HCT116 (cell line): ENCODE measurements at regions not wholly inside any gene's neighbourhood (a gene's known extent, or its start where the extent isn't known, plus 50 kb on each side); places are given as distances from the start of the nearest gene placed in this dataset.

ENCODE experiments used
- ATAC-seq: fragments of 200-7000 bp; cut with Tn5 transposase; 2 replicates; pipeline ENCODE4 v1.9.1; 2020; ENCODE audit warnings: mild to moderate bottlenecking, moderate library complexity
- BruUV-seq: library from RNA; stranded (reverse); fragments of 400-500 nt; replicated peaks from 2 replicates; lab custom pipeline; 2021; lab: Mats Ljungman, UMichigan
- CTCF ChIA-PET: fragments of 300-600 bp; sonication (Branson Sonifier 250); formaldehyde crosslinking; loops from one replicate; lab custom pipeline; 2021; ENCODE audit warnings: antibody characterized with exemption; lab: Charles Lee
- POLR2A ChIA-PET: fragments of 300-600, 350-600 bp; sonication (Branson Sonifier 250); formaldehyde crosslinking; loops from one replicate; lab custom pipeline; 2021; ENCODE audit warnings: antibody characterized with exemption; lab: Charles Lee
- RAD21 ChIA-PET, 2 experiments: fragments of 300-600 bp; sonication (Branson Sonifier 250); formaldehyde crosslinking; loops; one replicate each; lab custom pipeline; 2023; ENCODE audit warnings: low total read pairs in 2 of 2; ENCODE audit not compliant: uncharacterized antibody in 2 of 2, unreplicated experiment in 2 of 2, low non-redundant PET in 1 of 2; lab: Charles Lee
- DNase-seq: peaks from one replicate; pipeline ENCODE4 v3.0.0-alpha.2; 2010; ENCODE audit warnings: low read depth, low spot score
- H2AFZ ChIP-seq: fragments of 200-600 bp; shearing (Covaris generic), sonication (generic); 2 replicates; pipeline ENCODE4 v1.6.1; 2017; ENCODE audit warnings: low read depth, mixed run types, mixed read lengths, antibody characterized with exemption, low read length; ENCODE audit not compliant: poor library complexity, severe bottlenecking
- H3K27ac ChIP-seq: 2 replicates; pipeline ENCODE4 v1.5.1; 2012; ENCODE audit warnings: low read depth, low read length
- H3K27me3 ChIP-seq: fragments of 200-600 bp; sonication (generic); 2 replicates; pipeline ENCODE4 v1.6.1; 2016; ENCODE audit warnings: mixed run types, low read length, mixed read lengths; ENCODE audit not compliant: insufficient read depth
- H3K36me3 ChIP-seq, 2 experiments: fragments of 200-500 bp in 1 of 2; fragments of 200-600 bp in 1 of 2; sonication (Bioruptor generic) in 1 of 2; sonication (generic) in 1 of 2; 2 replicates each; pipeline versions ENCODE4 v1.5.1 to v1.6.1; 2014 to 2016; ENCODE audit warnings: low read length in 2 of 2, inconsistent platforms in 1 of 2, mixed read lengths in 1 of 2, mixed run types in 1 of 2; ENCODE audit not compliant: insufficient read depth in 2 of 2, control insufficient read depth in 1 of 2
- H3K4me1 ChIP-seq, 2 experiments: fragments of 200-600 bp in 1 of 2; sonication (generic) in 1 of 2; 2 replicates each; pipeline versions ENCODE4 v1.5.1 to v1.6.1; 2012 to 2017; ENCODE audit warnings: low read length in 2 of 2, inconsistent platforms in 1 of 2, mild to moderate bottlenecking in 1 of 2, mixed read lengths in 1 of 2, mixed run types in 1 of 2, moderate library complexity in 1 of 2; ENCODE audit not compliant: insufficient read depth in 2 of 2, control insufficient read depth in 1 of 2
- H3K4me2 ChIP-seq: fragments of 200-600 bp; sonication (generic); 2 replicates; pipeline ENCODE4 v1.6.1; 2017; ENCODE audit warnings: mixed run types, low read length, mixed read lengths
- H3K4me3 ChIP-seq, 2 experiments: fragments of 200-600 bp in 1 of 2; sonication (generic) in 1 of 2; replicated peaks in 1 of 2; 2 replicates each; pipeline ENCODE4 v1.5.1; 2011 to 2016; ENCODE audit warnings: low read length in 2 of 2, control low read depth in 1 of 2, low read depth in 1 of 2, mild to moderate bottlenecking in 1 of 2, mixed read lengths in 1 of 2, mixed run types in 1 of 2
- H3K79me2 ChIP-seq: fragments of 200-600 bp; sonication (generic); 2 replicates; pipeline ENCODE4 v1.6.1; 2017; ENCODE audit warnings: mild to moderate bottlenecking, mixed run types, low read length, moderate library complexity, mixed read lengths; ENCODE audit not compliant: insufficient read depth
- H3K9ac ChIP-seq: fragments of 200-600 bp; sonication (generic); 2 replicates; pipeline ENCODE4 v1.6.1; 2016; ENCODE audit warnings: low read length, mixed read lengths
- H3K9me2 ChIP-seq: fragments of 200-600 bp; sonication (generic), shearing (Covaris generic); 2 replicates; pipeline ENCODE4 v1.6.1; 2017; ENCODE audit warnings: mixed run types, mild to moderate bottlenecking, moderate library complexity; ENCODE audit not compliant: insufficient read depth
- H3K9me3 ChIP-seq, 2 experiments: fragments of 200-500 bp in 1 of 2; fragments of 200-600 bp in 1 of 2; sonication (Bioruptor generic) in 1 of 2; sonication (generic) in 1 of 2; 2 replicates each; pipeline ENCODE4 v1.6.1; 2014 to 2017; ENCODE audit warnings: low read length in 2 of 2, mixed read lengths in 2 of 2, inconsistent platforms in 1 of 2, low read depth in 1 of 2, mild to moderate bottlenecking in 1 of 2, mixed run types in 1 of 2, moderate library complexity in 1 of 2; ENCODE audit not compliant: control insufficient read depth in 1 of 2, insufficient read depth in 1 of 2
- H4K20me1 ChIP-seq: fragments of 200-600 bp; sonication (generic), shearing (Covaris generic); 2 replicates; pipeline ENCODE4 v1.6.1; 2017; ENCODE audit warnings: mixed run types, mild to moderate bottlenecking, moderate library complexity; ENCODE audit not compliant: insufficient read depth
- CBX3 ChIP-seq: IDR thresholded peaks from 2 replicates; pipeline ENCODE4 v1.6.1; 2012; ENCODE audit warnings: low read depth
- EGR1 ChIP-seq: IDR thresholded peaks from 2 replicates; pipeline ENCODE4 v1.6.1; 2012; ENCODE audit warnings: low read depth
- EZH2 ChIP-seq: fragments of 200-600 bp; sonication (generic); IDR thresholded peaks from 2 replicates; pipeline ENCODE4 v1.6.1; 2017; ENCODE audit warnings: antibody characterized with exemption, mixed run types
- EZH2phosphoT487 ChIP-seq: fragments of 200-600 bp; IDR thresholded peaks from 2 replicates; pipeline ENCODE4 v1.6.1; 2018; ENCODE audit warnings: antibody characterized with exemption, borderline replicate concordance
- FOSL1 ChIP-seq: IDR thresholded peaks from 2 replicates; pipeline ENCODE4 v1.6.1; 2012; ENCODE audit warnings: low read depth
- JUND ChIP-seq: IDR thresholded peaks from 2 replicates; pipeline ENCODE4 v1.6.1; 2012
- POLR2A ChIP-seq: IDR thresholded peaks from 2 replicates; pipeline ENCODE4 v1.7.0; 2011; ENCODE audit warnings: borderline replicate concordance; ENCODE audit not compliant: insufficient read depth, insufficient read length; ENCODE audit errors: extremely low read depth
- POLR2AphosphoS5 ChIP-seq: IDR thresholded peaks from 2 replicates; pipeline ENCODE4 v1.6.1; 2011; ENCODE audit warnings: mild to moderate bottlenecking, low read depth, low read length, moderate library complexity
- RAD21 ChIP-seq: IDR thresholded peaks from 2 replicates; pipeline ENCODE4 v1.6.1; 2012; ENCODE audit warnings: low read depth, mild to moderate bottlenecking
- SIN3A ChIP-seq: IDR thresholded peaks from 2 replicates; pipeline ENCODE4 v1.6.1; 2012; ENCODE audit warnings: low read depth
- SRF ChIP-seq: IDR thresholded peaks from 2 replicates; pipeline ENCODE4 v1.6.1; 2012; ENCODE audit warnings: low read depth
- TCF7L2 ChIP-seq: IDR thresholded peaks from 2 replicates; pipeline ENCODE4 v1.7.0; 2011; ENCODE audit warnings: borderline replicate concordance, inconsistent platforms; ENCODE audit not compliant: insufficient read depth, insufficient read length; ENCODE audit errors: extremely low read depth
- YY1 ChIP-seq: IDR thresholded peaks from 2 replicates; pipeline ENCODE4 v1.6.1; 2011; ENCODE audit warnings: low read length, low read depth, moderate library complexity, mild to moderate bottlenecking; ENCODE audit not compliant: insufficient replicate concordance; ENCODE audit errors: extremely low read depth
- ZFX ChIP-seq: fragments of 450-650 bp; IDR thresholded peaks from 2 replicates; pipeline ENCODE4 v1.6.1; 2017
- ZNF274 ChIP-seq: fragments of 200-500 bp; sonication (Bioruptor generic); IDR thresholded peaks from 2 replicates; pipeline ENCODE4 v1.6.1; 2014; ENCODE audit warnings: mild to moderate bottlenecking, low read depth, low read length, inconsistent platforms
- intact Hi-C: fragments of 100-400 bp; cut with micrococcal nuclease; formaldehyde crosslinking; loops from 2 replicates; pipeline ENCODE4 v1.10.0; 2022
- TF ChIP-seq, protein P1 (sequence below): IDR thresholded peaks from 2 replicates; pipeline ENCODE4 v1.6.1; 2012; ENCODE audit warnings: low read depth
- TF ChIP-seq, protein P2 (sequence below): IDR thresholded peaks from 2 replicates; pipeline ENCODE4 v1.6.1; 2012
- TF ChIP-seq, protein P3 (sequence below): IDR thresholded peaks from 2 replicates; pipeline ENCODE4 v1.6.1; 2012
- TF ChIP-seq, protein P4 (sequence below): IDR thresholded peaks from 2 replicates; pipeline ENCODE4 v1.6.1; 2011; ENCODE audit warnings: mild to moderate bottlenecking, low read length, moderate library complexity; ENCODE audit not compliant: insufficient replicate concordance; ENCODE audit errors: extremely low read depth

DNA sequence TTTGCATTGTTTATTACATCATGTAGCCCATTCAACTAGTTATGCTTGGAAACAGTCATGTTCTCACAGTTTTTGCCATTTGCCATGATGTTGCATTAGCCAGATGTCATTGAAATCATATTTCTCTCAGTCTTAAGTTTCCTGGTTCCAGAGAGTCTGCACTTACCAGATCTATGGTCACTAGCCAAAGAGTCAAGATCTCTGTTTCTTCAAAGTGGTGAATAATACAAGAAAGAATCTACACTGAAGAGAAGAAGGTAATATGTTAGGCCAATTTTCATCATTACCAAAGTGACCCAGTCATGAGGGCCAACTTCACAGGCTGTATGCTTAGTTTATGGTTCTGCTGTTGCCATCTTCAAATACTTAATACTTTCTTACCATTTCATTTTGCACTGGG lies 89.0 kb upstream of the PHYHIPL start (continued):
- TF ChIP-seq SIN3A, result no peak
- no peak for TF ChIP-seq EZH2
- no peak for TF ChIP-seq SRF
- TF ChIP-seq, protein P1, sequence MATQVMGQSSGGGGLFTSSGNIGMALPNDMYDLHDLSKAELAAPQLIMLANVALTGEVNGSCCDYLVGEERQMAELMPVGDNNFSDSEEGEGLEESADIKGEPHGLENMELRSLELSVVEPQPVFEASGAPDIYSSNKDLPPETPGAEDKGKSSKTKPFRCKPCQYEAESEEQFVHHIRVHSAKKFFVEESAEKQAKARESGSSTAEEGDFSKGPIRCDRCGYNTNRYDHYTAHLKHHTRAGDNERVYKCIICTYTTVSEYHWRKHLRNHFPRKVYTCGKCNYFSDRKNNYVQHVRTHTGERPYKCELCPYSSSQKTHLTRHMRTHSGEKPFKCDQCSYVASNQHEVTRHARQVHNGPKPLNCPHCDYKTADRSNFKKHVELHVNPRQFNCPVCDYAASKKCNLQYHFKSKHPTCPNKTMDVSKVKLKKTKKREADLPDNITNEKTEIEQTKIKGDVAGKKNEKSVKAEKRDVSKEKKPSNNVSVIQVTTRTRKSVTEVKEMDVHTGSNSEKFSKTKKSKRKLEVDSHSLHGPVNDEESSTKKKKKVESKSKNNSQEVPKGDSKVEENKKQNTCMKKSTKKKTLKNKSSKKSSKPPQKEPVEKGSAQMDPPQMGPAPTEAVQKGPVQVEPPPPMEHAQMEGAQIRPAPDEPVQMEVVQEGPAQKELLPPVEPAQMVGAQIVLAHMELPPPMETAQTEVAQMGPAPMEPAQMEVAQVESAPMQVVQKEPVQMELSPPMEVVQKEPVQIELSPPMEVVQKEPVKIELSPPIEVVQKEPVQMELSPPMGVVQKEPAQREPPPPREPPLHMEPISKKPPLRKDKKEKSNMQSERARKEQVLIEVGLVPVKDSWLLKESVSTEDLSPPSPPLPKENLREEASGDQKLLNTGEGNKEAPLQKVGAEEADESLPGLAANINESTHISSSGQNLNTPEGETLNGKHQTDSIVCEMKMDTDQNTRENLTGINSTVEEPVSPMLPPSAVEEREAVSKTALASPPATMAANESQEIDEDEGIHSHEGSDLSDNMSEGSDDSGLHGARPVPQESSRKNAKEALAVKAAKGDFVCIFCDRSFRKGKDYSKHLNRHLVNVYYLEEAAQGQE, result no peak

DNA sequence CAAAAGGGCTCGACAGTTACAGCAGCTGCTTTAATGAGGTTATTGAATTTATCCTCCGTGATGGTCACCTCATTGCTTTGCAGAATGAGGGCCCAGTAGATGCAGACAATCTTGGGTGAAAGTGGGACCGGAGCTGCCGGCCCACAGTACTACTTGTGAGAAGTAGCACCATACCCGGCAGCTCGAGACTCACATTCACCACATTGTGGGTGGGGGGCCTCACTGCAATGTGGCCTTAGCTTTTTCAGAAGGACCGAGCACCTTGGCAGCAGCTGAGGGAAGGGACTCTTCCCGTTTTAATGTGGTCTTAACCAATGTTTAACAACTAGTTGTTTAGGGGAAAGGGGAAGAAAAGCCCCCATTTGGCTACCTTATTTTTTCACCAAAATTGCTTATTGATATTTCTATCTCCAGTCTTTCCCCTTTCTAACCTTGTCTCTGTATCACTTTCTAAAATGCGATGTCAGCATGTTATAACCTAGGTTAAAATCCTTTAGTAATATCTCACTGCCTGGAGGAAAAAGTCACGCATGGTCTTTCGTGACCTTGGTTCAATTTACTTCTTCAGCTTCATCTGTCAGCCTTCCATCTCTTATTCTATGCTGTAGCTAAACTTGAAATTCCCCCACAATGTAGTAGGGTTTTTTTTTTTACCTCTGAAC lies 87.4 kb upstream of the PHYHIPL start:
- POLR2A ChIA-PET, result no interaction called here
- no peaks in the 10 kb centered on the region for H3K36me3 ChIP-seq
- no TSS peak for BruUV-seq
- no peak overlapping the region for H3K4me3 ChIP-seq
- no peak overlapping the region for H3K9ac ChIP-seq
- H3K9me2 ChIP-seq, result no peaks in the 10 kb centered on the region
- H3K27ac ChIP-seq, result no peak overlapping the region
- RAD21 ChIA-PET, result no interaction called here
- intact Hi-C loops, result no loop called here
- no peaks in the 10 kb centered on the region for H3K4me1 ChIP-seq
- H3K79me2 ChIP-seq, result no peaks in the 10 kb centered on the region
- ATAC-seq (no peak), DNase-seq (no peak)
- H2AFZ ChIP-seq, result no peak overlapping the region
- TF ChIP-seq, protein P2, sequence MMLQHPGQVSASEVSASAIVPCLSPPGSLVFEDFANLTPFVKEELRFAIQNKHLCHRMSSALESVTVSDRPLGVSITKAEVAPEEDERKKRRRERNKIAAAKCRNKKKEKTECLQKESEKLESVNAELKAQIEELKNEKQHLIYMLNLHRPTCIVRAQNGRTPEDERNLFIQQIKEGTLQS, result no peak
- no peak for TF ChIP-seq FOSL1
- TF ChIP-seq, protein P3, sequence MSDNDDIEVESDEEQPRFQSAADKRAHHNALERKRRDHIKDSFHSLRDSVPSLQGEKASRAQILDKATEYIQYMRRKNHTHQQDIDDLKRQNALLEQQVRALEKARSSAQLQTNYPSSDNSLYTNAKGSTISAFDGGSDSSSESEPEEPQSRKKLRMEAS, result no peak
- no peak for TF ChIP-seq EGR1
- no peak for TF ChIP-seq SIN3A
- TF ChIP-seq JUND, result no peak
- TF ChIP-seq CBX3, result no peak
- TF ChIP-seq TCF7L2, result no peak
- no peak for TF ChIP-seq YY1
- TF ChIP-seq RAD21, result no peak
- TF ChIP-seq, protein P4, sequence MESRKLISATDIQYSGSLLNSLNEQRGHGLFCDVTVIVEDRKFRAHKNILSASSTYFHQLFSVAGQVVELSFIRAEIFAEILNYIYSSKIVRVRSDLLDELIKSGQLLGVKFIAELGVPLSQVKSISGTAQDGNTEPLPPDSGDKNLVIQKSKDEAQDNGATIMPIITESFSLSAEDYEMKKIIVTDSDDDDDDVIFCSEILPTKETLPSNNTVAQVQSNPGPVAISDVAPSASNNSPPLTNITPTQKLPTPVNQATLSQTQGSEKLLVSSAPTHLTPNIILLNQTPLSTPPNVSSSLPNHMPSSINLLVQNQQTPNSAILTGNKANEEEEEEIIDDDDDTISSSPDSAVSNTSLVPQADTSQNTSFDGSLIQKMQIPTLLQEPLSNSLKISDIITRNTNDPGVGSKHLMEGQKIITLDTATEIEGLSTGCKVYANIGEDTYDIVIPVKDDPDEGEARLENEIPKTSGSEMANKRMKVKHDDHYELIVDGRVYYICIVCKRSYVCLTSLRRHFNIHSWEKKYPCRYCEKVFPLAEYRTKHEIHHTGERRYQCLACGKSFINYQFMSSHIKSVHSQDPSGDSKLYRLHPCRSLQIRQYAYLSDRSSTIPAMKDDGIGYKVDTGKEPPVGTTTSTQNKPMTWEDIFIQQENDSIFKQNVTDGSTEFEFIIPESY, result no peak
- TF ChIP-seq POLR2A, result no peak
- TF ChIP-seq ZNF274, result no peak
- no peak for TF ChIP-seq ZFX
- TF ChIP-seq EZH2phosphoT487, result no peak
- TF ChIP-seq EZH2, result no peak
- TF ChIP-seq POLR2AphosphoS5, result no peak
- no peaks in the 10 kb centered on the region for H4K20me1 ChIP-seq
- no peak overlapping the region for H3K4me2 ChIP-seq
- H3K9me3 ChIP-seq, result no peaks in the 10 kb centered on the region
- CTCF ChIA-PET, result no interaction called here
- H3K27me3 ChIP-seq, result peaks cover 21% of the 10 kb centered on the region; the same call in 1 of the 2 replicates
